Activated CD8-positive, alpha-beta T cell treated with anti-CD3 and anti-CD28 coated beads for 36 hours (primary cell): ENCODE measurements at regions not wholly inside any gene's neighbourhood (a gene's known extent, or its start where the extent isn't known, plus 50 kb on each side); places are given as distances from the start of the nearest gene placed in this dataset.

Experiments
- ATAC-seq: fragments of 200-7000 bp; cut with Tn5 transposase; one replicate; pipeline ENCODE4 v1.10.0; 2021; ENCODE audit warnings: mild to moderate bottlenecking, moderate library complexity
- CTCF ChIA-PET: fragments of 350-600 bp; sonication (Branson Sonifier 250); formaldehyde crosslinking; loops from one replicate; lab custom pipeline; 2021; ENCODE audit warnings: antibody characterized with exemption; lab: Charles Lee
- POLR2A ChIA-PET: fragments of 350-600 bp; sonication (Branson Sonifier 250); formaldehyde crosslinking; loops from one replicate; lab custom pipeline; 2021; ENCODE audit warnings: antibody characterized with exemption; lab: Charles Lee
- DNase-seq: peaks from one replicate; pipeline ENCODE4 v3.0.0-alpha.2; 2020
- H3K27ac Mint-ChIP-seq: one replicate; pipeline ENCODE4 v1.8.0; 2021; ENCODE audit warnings: mild to moderate bottlenecking, mixed read lengths
- H3K27me3 Mint-ChIP-seq: one replicate; pipeline ENCODE4 v1.8.0; 2021; ENCODE audit warnings: mixed read lengths
- H3K36me3 Mint-ChIP-seq: one replicate; pipeline ENCODE4 v1.8.0; 2021; ENCODE audit warnings: low read depth, mixed read lengths
- H3K4me1 Mint-ChIP-seq: one replicate; pipeline ENCODE4 v1.8.0; 2021; ENCODE audit warnings: low read depth, mixed read lengths
- H3K4me3 Mint-ChIP-seq: one replicate; pipeline ENCODE4 v1.8.0; 2021; ENCODE audit warnings: mild to moderate bottlenecking, moderate library complexity, mixed read lengths
- H3K9me3 Mint-ChIP-seq: one replicate; pipeline ENCODE4 v1.8.0; 2021; ENCODE audit warnings: mixed read lengths
- intact Hi-C: fragments of 100-400 bp; cut with micrococcal nuclease; formaldehyde crosslinking; loops from one replicate; pipeline ENCODE4 v1.10.0; 2022
- TF ChIP-seq, protein P1 (sequence below): fragments of 200-600 bp; IDR thresholded peaks from one replicate; pipeline ENCODE4 v1.8.0; 2022; ENCODE audit warnings: antibody characterized with exemption, mild to moderate bottlenecking

DNA sequence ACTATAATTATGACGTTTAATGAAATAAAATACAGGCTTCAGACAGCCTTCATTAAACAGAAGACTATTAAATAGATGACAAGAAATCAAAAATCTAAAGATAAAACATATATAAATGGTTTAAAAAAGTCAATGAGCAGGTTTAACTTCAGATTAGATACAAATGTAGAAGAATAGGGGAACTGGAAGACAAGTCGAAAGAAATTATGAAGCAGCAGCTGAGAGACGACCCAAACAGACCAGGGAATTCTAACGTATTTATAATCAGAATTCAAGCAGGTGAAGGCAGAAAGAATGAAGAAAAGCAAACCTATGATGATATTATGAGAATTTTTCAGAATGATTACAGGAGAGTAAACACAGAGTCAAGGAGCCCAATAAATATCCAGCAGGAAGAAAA lies 235.1 kb upstream of the XYLT1 start:
- Mint-ChIP-seq H3K9me3 (no peaks in the 10 kb centered on the region), H3K27me3 (peaks cover 6% of the 10 kb centered on the region), H3K4me1 (no peaks in the 10 kb centered on the region), H3K36me3 (no peaks in the 10 kb centered on the region), H3K4me3 (no peak overlapping the region), H3K27ac (no peak overlapping the region)
- no peak for DNase-seq
- ChIA-PET CTCF (no interaction called here), POLR2A (no interaction called here)
- no peak for ATAC-seq
- TF ChIP-seq, protein P1, sequence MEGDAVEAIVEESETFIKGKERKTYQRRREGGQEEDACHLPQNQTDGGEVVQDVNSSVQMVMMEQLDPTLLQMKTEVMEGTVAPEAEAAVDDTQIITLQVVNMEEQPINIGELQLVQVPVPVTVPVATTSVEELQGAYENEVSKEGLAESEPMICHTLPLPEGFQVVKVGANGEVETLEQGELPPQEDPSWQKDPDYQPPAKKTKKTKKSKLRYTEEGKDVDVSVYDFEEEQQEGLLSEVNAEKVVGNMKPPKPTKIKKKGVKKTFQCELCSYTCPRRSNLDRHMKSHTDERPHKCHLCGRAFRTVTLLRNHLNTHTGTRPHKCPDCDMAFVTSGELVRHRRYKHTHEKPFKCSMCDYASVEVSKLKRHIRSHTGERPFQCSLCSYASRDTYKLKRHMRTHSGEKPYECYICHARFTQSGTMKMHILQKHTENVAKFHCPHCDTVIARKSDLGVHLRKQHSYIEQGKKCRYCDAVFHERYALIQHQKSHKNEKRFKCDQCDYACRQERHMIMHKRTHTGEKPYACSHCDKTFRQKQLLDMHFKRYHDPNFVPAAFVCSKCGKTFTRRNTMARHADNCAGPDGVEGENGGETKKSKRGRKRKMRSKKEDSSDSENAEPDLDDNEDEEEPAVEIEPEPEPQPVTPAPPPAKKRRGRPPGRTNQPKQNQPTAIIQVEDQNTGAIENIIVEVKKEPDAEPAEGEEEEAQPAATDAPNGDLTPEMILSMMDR: no peak
- intact Hi-C loops: no loop called here

DNA sequence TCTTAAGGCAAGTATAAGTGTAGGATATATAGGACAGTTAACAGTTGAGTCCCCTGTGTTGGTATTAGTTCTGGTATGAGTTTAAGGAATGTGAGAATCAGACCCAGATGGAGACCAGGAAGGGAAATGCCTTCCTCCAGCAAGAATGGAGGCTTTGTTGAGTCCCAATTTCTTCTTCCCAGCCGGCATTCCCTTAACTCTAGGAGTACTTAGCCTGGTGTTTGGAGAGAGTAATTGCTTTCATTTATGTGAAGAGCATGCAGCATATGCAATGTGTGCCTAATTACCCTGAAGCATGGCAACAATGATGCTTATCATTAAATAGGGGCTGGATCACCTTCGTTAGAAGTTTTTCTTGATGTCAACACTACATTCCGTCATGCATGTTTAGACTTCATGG lies 225.9 kb upstream of the XYLT1 start:
- no peaks in the 10 kb centered on the region for H3K4me1 Mint-ChIP-seq
- DNase-seq (no peak), ATAC-seq (no peak)
- POLR2A ChIA-PET: no interaction called here
- H3K27me3 Mint-ChIP-seq: peaks cover 13% of the 10 kb centered on the region
- TF ChIP-seq, protein P1: no peak
- intact Hi-C loops: no loop called here
- no peaks in the 10 kb centered on the region for H3K36me3 Mint-ChIP-seq
- no peak overlapping the region for H3K27ac Mint-ChIP-seq
- CTCF ChIA-PET: interaction anchor here (0.8 kb wide), 1 partner anchor 11 kb away, joined by 4 read pairs; no protein-coding TSS in a partner anchor
- no peaks in the 10 kb centered on the region for H3K9me3 Mint-ChIP-seq
- H3K4me3 Mint-ChIP-seq: no peak overlapping the region

DNA sequence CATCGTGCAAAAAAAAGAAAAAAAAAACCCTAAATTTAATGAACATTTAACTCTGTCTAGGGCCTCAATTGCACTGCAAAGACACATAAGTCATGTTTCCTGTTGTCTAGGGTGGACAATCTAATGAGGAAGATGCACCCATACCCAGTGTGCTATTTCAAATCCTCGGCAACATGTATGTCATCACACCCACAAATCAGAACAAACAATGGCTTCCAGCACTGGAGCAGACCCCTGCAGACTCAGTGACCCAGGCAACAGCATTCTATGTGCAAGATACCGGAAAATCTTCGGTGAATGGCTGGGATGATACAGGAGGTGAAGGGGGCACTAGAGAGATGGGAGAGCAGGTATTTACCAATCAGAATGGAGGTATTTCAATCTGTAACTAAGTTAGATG lies 221.7 kb upstream of the XYLT1 start:
- no peak for ATAC-seq
- Mint-ChIP-seq H3K9me3 (no peaks in the 10 kb centered on the region), H3K36me3 (no peaks in the 10 kb centered on the region), H3K27me3 (peaks cover 9% of the 10 kb centered on the region), H3K4me1 (no peaks in the 10 kb centered on the region), H3K27ac (no peak overlapping the region), H3K4me3 (no peak overlapping the region)
- ChIA-PET CTCF (no interaction called here), POLR2A (no interaction called here)
- intact Hi-C loops: no loop called here
- DNase-seq: no peak
- TF ChIP-seq, protein P1: no peak

DNA sequence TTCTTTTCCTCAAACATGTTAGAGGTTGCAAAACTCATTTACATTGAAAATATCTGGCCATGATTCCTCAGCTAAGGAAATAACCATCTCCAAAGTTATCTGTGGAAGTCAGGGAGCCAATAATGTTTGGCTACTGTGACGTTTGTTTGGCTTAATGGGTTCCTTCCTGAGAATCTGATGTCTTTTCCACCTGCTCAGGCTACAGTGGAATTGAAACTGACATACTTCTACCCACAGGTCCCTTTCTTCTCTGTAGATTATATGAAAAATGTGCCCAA lies 221.1 kb upstream of the XYLT1 start:
- TF ChIP-seq, protein P1: no peak
- Mint-ChIP-seq H3K27me3 (peaks cover 9% of the 10 kb centered on the region), H3K36me3 (no peaks in the 10 kb centered on the region), H3K9me3 (no peaks in the 10 kb centered on the region), H3K27ac (no peak overlapping the region), H3K4me3 (no peak overlapping the region), H3K4me1 (no peaks in the 10 kb centered on the region)
- CTCF ChIA-PET: no interaction called here
- POLR2A ChIA-PET: no interaction called here
- intact Hi-C loops: no loop called here
- no peak for DNase-seq
- no peak for ATAC-seq

DNA sequence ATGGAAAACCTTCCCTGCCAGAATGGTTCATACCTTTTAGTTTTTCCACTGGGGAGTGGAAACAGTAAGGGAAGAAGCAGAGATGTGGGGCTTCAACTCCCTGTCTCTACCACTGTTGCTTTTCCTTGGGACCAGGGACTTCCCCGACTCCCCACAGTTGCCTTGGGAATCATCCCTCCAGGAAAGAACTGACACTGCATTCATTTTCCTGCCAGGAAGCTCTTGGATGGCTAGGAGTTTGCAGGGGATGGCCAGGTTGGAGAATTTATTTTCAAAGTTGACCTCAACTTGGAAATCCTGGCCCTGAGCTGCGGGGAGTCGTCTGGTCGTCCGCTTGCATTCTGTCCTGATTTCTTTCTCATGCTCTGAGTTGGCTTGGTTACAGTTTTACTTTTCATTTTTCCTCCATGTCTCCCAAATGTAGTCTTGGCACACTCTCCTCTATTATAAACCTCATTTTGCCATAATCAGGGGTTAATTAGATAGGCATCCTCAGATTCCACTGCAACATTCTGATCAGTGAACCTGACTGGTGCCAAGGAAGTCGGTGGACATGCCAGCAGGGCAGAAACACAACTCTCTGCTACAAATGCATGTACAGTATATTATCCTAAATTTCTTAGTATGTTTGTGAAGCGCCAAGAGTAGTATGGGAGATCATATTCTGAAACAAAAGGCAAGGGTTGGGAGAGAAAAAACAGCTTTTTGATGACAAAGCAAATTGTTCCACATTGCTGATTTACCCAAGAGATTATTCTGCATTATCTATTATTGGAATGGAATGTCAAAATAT lies 220.5 kb upstream of the XYLT1 start:
- Mint-ChIP-seq H3K36me3 (no peaks in the 10 kb centered on the region), H3K4me3 (no peak overlapping the region), H3K27me3 (peaks cover 9% of the 10 kb centered on the region), H3K27ac (no peak overlapping the region), H3K9me3 (no peaks in the 10 kb centered on the region), H3K4me1 (no peaks in the 10 kb centered on the region)
- ChIA-PET CTCF (interaction anchor here (1.0 kb wide), 2 partner anchors 24 to 112 kb away, joined by 3 read pairs; no protein-coding TSS in a partner anchor), POLR2A (no interaction called here)
- TF ChIP-seq, protein P1: no peak
- intact Hi-C loops: no loop called here
- ATAC-seq (no peak), DNase-seq (no peak)
